ENCODE measurements at regions not wholly inside any gene's neighbourhood (a gene's known extent, or its start where the extent isn't known, plus 50 kb on each side); places are given as distances from the start of the nearest gene placed in this dataset.
"Not testable (repeated sequence)": the region's sequence is repeated elsewhere in the genome, so short reads cannot be mapped to it uniquely, and the experiment has no call there.

GRCh38 chrX:12076046-12076445, 62.2 kb upstream of the FRMPD4 start:
- Histone ChIP-seq H3K27me3 (no peaks in the 10 kb centered on the region), H3K4me3 (no peak overlapping the region), H3K9me3 (ENCODE audit: low read depth) (peaks cover 2% of the 10 kb centered on the region), H3K36me3 (no peaks in the 10 kb centered on the region), H3K27ac (no peak overlapping the region), H3K4me1 (ENCODE audit: low read depth) (no peaks in the 10 kb centered on the region)
- peak in 1 of 2 donors; percentile 51 for DNase-seq (ENCODE audit: low read depth in 1 of 2, low spot score in 1 of 2)
- peak; percentile 40 for TF ChIP-seq CTCF (IDR thresholded peaks at IDR 0.05; ENCODE audit: low read depth, low read length)

GRCh38 chrX:12080265-12080664, 58.0 kb upstream of the FRMPD4 start:
- H3K4me1 ChIP-seq (ENCODE audit: low read depth): no peaks in the 10 kb centered on the region
- H3K4me3 ChIP-seq: no peak overlapping the region
- peak; percentile 46 to 63 for DNase-seq (ENCODE audit: low read depth in 1 of 2, low spot score in 1 of 2)
- H3K36me3 ChIP-seq: no peaks in the 10 kb centered on the region
- H3K27me3 ChIP-seq: no peaks in the 10 kb centered on the region
- peaks cover 2% of the 10 kb centered on the region for H3K9me3 ChIP-seq (ENCODE audit: low read depth)
- peak; percentile 51 for TF ChIP-seq CTCF (IDR thresholded peaks at IDR 0.05; ENCODE audit: low read depth, low read length)
- no peak overlapping the region for H3K27ac ChIP-seq

- H3K27me3 ChIP-seq; H3K4me1 ChIP-seq (ENCODE audit: low read depth); H3K36me3 ChIP-seq; H3K9me3 ChIP-seq (ENCODE audit: low read depth); H3K4me3 ChIP-seq; DNase-seq (ENCODE audit: low read depth in 1 of 2, low spot score in 1 of 2); H3K27ac ChIP-seq: not testable (repeated sequence)
These were observed 55.3 kb upstream of the FRMPD4 start for GRCh38 chrX:12082959-12083358.

Data from cardiac muscle cell (in vitro differentiated cells and primary cell).